ENCODE measurements at regions not wholly inside any gene's neighbourhood (a gene's known extent, or its start where the extent isn't known, plus 50 kb on each side); places are given as distances from the start of the nearest gene placed in this dataset.

- POLR2A ChIA-PET, result no interaction called here
- H3K27me3 Mint-ChIP-seq, result no peaks in the 10 kb centered on the region
- H3K27ac Mint-ChIP-seq, result no peak overlapping the region
- H3K4me1 Mint-ChIP-seq, result no peaks in the 10 kb centered on the region
- H3K4me3 Mint-ChIP-seq, result no peak overlapping the region
- H3K36me3 Mint-ChIP-seq, result no peaks in the 10 kb centered on the region
- no peak for DNase-seq
- H3K9me3 Mint-ChIP-seq, result peaks cover 6 to 35% (median 13%) of the 10 kb centered on the region in 9 donors
- ATAC-seq, result no peak
Measured at GRCh38 chr16:60302676-60303075, 1568.6 kb upstream of the GOT2 start.

- Mint-ChIP-seq H3K9me3 (peaks cover 6 to 35% (median 13%) of the 10 kb centered on the region in 9 donors), H3K36me3 (no peaks in the 10 kb centered on the region), H3K27me3 (no peaks in the 10 kb centered on the region), H3K4me1 (no peaks in the 10 kb centered on the region), H3K27ac (no peak overlapping the region), H3K4me3 (no peak overlapping the region)
- DNase-seq, result no peak
- ATAC-seq, result no peak
- POLR2A ChIA-PET, result no interaction called here
Measured at GRCh38 chr16:60302261-60302660, 1568.1 kb upstream of the GOT2 start.

- POLR2A ChIA-PET, result no interaction called here
- Mint-ChIP-seq H3K36me3 (no peaks in the 10 kb centered on the region), H3K27me3 (no peaks in the 10 kb centered on the region), H3K9me3 (peaks cover 4 to 26% (median 7%) of the 10 kb centered on the region in 9 donors), H3K4me1 (no peaks in the 10 kb centered on the region), H3K4me3 (no peak overlapping the region), H3K27ac (no peak overlapping the region)
- DNase-seq, result no peak
- ATAC-seq, result no peak
Measured at GRCh38 chr16:60299241-60299776, 1565.2 kb upstream of the GOT2 start.

- H3K27me3 Mint-ChIP-seq, result no peaks in the 10 kb centered on the region
Measured at GRCh38 chr16:60295451-60295850, 1561.3 kb upstream of the GOT2 start.

GRCh38 chr16:60285794-60286193, 1551.7 kb upstream of the GOT2 start:
- Mint-ChIP-seq H3K4me3 (no peak overlapping the region), H3K27ac (no peak overlapping the region), H3K4me1 (no peaks in the 10 kb centered on the region), H3K9me3 (peaks cover 0 to 10% (median 4%) of the 10 kb centered on the region in 9 donors), H3K27me3 (no peaks in the 10 kb centered on the region), H3K36me3 (no peaks in the 10 kb centered on the region)
- DNase-seq (no peak), ATAC-seq (no peak)
- POLR2A ChIA-PET, result no interaction called here

More at GRCh38 chr16:60295451-60295850, 1561.3 kb upstream of the GOT2 start:
- Mint-ChIP-seq H3K27ac (no peak overlapping the region), H3K36me3 (no peaks in the 10 kb centered on the region), H3K4me1 (no peaks in the 10 kb centered on the region), H3K4me3 (no peak overlapping the region), H3K9me3 (peaks cover 0 to 12% (median 4%) of the 10 kb centered on the region in 9 donors)
- POLR2A ChIA-PET, result no interaction called here
- DNase-seq (no peak), ATAC-seq (no peak)

- Mint-ChIP-seq H3K9me3 (peaks cover 0 to 17% (median 10%) of the 10 kb centered on the region in 9 donors), H3K27ac (no peak overlapping the region), H3K36me3 (peaks cover 0 to 3% (median 0%) of the 10 kb centered on the region in 3 donors), H3K4me3 (no peak overlapping the region), H3K4me1 (no peaks in the 10 kb centered on the region), H3K27me3 (no peaks in the 10 kb centered on the region)
- POLR2A ChIA-PET, result no interaction called here
- no peak for DNase-seq
- no peak for ATAC-seq
Measured at GRCh38 chr16:60279061-60279665, 1545.0 kb upstream of the GOT2 start.

- POLR2A ChIA-PET, result no interaction called here
- H3K36me3 Mint-ChIP-seq, result peaks cover 0 to 3% (median 0%) of the 10 kb centered on the region in 3 donors
- no peak for ATAC-seq
- peaks cover 0 to 22% (median 8%) of the 10 kb centered on the region in 9 donors for H3K9me3 Mint-ChIP-seq
- no peak for DNase-seq
- H3K27me3 Mint-ChIP-seq, result no peaks in the 10 kb centered on the region
- no peaks in the 10 kb centered on the region for H3K4me1 Mint-ChIP-seq
- no peak overlapping the region for H3K27ac Mint-ChIP-seq
- H3K4me3 Mint-ChIP-seq, result no peak overlapping the region
Measured at GRCh38 chr16:60274431-60275019, 1540.4 kb upstream of the GOT2 start.

GRCh38 chr16:60271781-60272180, 1537.7 kb upstream of the GOT2 start:
- no peaks in the 10 kb centered on the region for H3K36me3 Mint-ChIP-seq
- H3K4me3 Mint-ChIP-seq, result no peak overlapping the region
- no peaks in the 10 kb centered on the region for H3K4me1 Mint-ChIP-seq
- no peaks in the 10 kb centered on the region for H3K27me3 Mint-ChIP-seq
- DNase-seq (no peak), ATAC-seq (no peak)
- H3K9me3 Mint-ChIP-seq, result peaks cover 0 to 15% (median 9%) of the 10 kb centered on the region in 9 donors
- POLR2A ChIA-PET, result no interaction called here
- H3K27ac Mint-ChIP-seq, result no peak overlapping the region

GRCh38 chr16:60271025-60271771, 1537.1 kb upstream of the GOT2 start:
- ATAC-seq, result no peak
- no peak overlapping the region for H3K4me3 Mint-ChIP-seq
- peaks cover 0 to 17% (median 9%) of the 10 kb centered on the region in 9 donors for H3K9me3 Mint-ChIP-seq
- H3K27me3 Mint-ChIP-seq, result no peaks in the 10 kb centered on the region
- H3K4me1 Mint-ChIP-seq, result no peaks in the 10 kb centered on the region
- POLR2A ChIA-PET, result no interaction called here
- no peak overlapping the region for H3K27ac Mint-ChIP-seq
- H3K36me3 Mint-ChIP-seq, result no peaks in the 10 kb centered on the region
- DNase-seq, result no peak

GRCh38 chr16:60261425-60261824, 1527.3 kb upstream of the GOT2 start:
- Mint-ChIP-seq H3K27ac (no peak overlapping the region), H3K4me1 (no peaks in the 10 kb centered on the region), H3K36me3 (no peaks in the 10 kb centered on the region), H3K9me3 (peaks cover 0 to 22% (median 4%) of the 10 kb centered on the region in 9 donors), H3K4me3 (no peak overlapping the region), H3K27me3 (no peaks in the 10 kb centered on the region)
- POLR2A ChIA-PET, result no interaction called here
- no peak for ATAC-seq
- no peak for DNase-seq

- H3K4me1 Mint-ChIP-seq, result no peaks in the 10 kb centered on the region
- no peaks in the 10 kb centered on the region for H3K27me3 Mint-ChIP-seq
- peaks cover 0 to 15% (median 4%) of the 10 kb centered on the region in 9 donors for H3K9me3 Mint-ChIP-seq
- ATAC-seq (no peak), DNase-seq (no peak)
- no peaks in the 10 kb centered on the region for H3K36me3 Mint-ChIP-seq
- H3K27ac Mint-ChIP-seq, result no peak overlapping the region
- POLR2A ChIA-PET, result no interaction called here
- H3K4me3 Mint-ChIP-seq, result no peak overlapping the region
Measured at GRCh38 chr16:60259956-60260355, 1525.8 kb upstream of the GOT2 start.

- Mint-ChIP-seq H3K4me3 (no peak overlapping the region), H3K4me1 (no peaks in the 10 kb centered on the region), H3K36me3 (no peaks in the 10 kb centered on the region), H3K9me3 (peaks cover 0 to 17% (median 7%) of the 10 kb centered on the region in 9 donors), H3K27me3 (no peaks in the 10 kb centered on the region), H3K27ac (no peak overlapping the region)
- no peak for DNase-seq
- ATAC-seq, result no peak
- POLR2A ChIA-PET, result no interaction called here
Measured at GRCh38 chr16:60246086-60246485, 1512.0 kb upstream of the GOT2 start.

- ATAC-seq (no peak), DNase-seq (no peak)
- POLR2A ChIA-PET, result no interaction called here
- H3K27ac Mint-ChIP-seq, result no peak overlapping the region
- peaks cover 0 to 28% (median 12%) of the 10 kb centered on the region in 9 donors for H3K9me3 Mint-ChIP-seq
- no peaks in the 10 kb centered on the region for H3K4me1 Mint-ChIP-seq
- H3K36me3 Mint-ChIP-seq, result no peaks in the 10 kb centered on the region
- no peaks in the 10 kb centered on the region for H3K27me3 Mint-ChIP-seq
- H3K4me3 Mint-ChIP-seq, result no peak overlapping the region
Measured at GRCh38 chr16:60241671-60242070, 1507.6 kb upstream of the GOT2 start.

Measured in naive thymus-derived CD8-positive, alpha-beta T cell (primary cell).